Fibroblast of the aortic adventitia (primary cell): ENCODE measurements at regions not wholly inside any gene's neighbourhood (a gene's known extent, or its start where the extent isn't known, plus 50 kb on each side); places are given as distances from the start of the nearest gene placed in this dataset.
"Not testable (repeated sequence)": the region's sequence is repeated elsewhere in the genome, so short reads cannot be mapped to it uniquely, and the experiment has no call there.

Source experiments
- DNase-seq: peaks from one replicate; pipeline ENCODE4 v3.0.0-alpha.2; 2010; ENCODE audit warnings: low read depth
- H3K4me3 ChIP-seq: 2 replicates; pipeline ENCODE4 v1.5.1; 2011; ENCODE audit warnings: low read depth, mild to moderate bottlenecking, control low read depth, low read length, moderate library complexity
- TF ChIP-seq, protein P1 (sequence below): IDR thresholded peaks from 2 replicates; pipeline ENCODE4 v1.5.1; 2011; ENCODE audit warnings: mild to moderate bottlenecking, low read length, control low read depth, inconsistent platforms; ENCODE audit not compliant: insufficient read depth

- DNase-seq, H3K4me3 ChIP-seq: not testable (repeated sequence)
Measured at GRCh38 chrX:141520750-141521149, 63.8 kb downstream of the SPANXA1 start.

GRCh38 chrX:141475788-141476187 is 108.8 kb downstream of the SPANXA1 start:
- DNase-seq, H3K4me3 ChIP-seq: not testable (repeated sequence)

GRCh38 chrX:141469469-141469868 is 115.1 kb downstream of the SPANXA1 start:
- no peak for DNase-seq
- TF ChIP-seq, protein P1, sequence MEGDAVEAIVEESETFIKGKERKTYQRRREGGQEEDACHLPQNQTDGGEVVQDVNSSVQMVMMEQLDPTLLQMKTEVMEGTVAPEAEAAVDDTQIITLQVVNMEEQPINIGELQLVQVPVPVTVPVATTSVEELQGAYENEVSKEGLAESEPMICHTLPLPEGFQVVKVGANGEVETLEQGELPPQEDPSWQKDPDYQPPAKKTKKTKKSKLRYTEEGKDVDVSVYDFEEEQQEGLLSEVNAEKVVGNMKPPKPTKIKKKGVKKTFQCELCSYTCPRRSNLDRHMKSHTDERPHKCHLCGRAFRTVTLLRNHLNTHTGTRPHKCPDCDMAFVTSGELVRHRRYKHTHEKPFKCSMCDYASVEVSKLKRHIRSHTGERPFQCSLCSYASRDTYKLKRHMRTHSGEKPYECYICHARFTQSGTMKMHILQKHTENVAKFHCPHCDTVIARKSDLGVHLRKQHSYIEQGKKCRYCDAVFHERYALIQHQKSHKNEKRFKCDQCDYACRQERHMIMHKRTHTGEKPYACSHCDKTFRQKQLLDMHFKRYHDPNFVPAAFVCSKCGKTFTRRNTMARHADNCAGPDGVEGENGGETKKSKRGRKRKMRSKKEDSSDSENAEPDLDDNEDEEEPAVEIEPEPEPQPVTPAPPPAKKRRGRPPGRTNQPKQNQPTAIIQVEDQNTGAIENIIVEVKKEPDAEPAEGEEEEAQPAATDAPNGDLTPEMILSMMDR = no peak

DNA sequence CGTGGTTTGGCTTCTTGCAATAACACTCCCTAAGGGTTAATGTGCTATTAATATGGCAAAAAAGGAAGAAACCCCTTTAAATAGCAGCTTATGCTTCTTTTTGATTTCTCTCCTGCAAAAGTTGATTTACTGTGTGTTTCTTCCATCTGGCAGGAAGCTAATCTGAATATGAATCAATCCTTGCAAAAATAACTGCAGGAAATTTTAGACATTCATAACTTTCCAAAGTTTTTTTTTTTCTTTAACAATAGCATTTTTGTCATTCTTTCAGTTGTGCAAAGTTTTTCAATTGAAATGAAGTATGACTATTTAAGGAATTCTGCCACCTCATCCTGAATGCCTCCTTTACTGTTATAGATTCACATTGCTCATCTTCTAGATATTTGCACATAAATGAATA is 115.6 kb downstream of the SPANXA1 start:
- H3K4me3 ChIP-seq = no peak overlapping the region
- DNase-seq = peak; percentile 81
- TF ChIP-seq, protein P1 = no peak

More at GRCh38 chrX:141469469-141469868, 115.1 kb downstream of the SPANXA1 start:
- no peak overlapping the region for H3K4me3 ChIP-seq

DNA sequence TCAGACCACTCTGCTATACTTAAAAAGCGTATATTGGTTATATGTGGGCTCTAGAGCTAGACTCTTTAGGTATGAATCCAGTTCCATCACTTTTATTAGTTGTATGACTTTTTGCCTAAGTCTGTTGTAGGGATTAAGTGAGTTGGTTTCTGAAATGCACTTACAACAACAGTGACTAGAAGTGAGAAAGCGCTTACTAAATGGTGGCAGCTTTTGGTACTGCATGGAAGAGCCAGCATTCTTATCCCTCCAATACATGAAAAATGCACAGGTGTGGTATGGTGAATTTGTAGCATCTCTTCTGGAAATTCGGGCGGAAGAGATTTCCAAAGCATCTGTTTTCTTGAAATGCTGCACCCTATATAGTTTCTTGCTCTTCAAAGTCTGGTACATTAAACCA is 117.1 kb downstream of the SPANXA1 start:
- TF ChIP-seq, protein P1 = no peak
- no peak overlapping the region for H3K4me3 ChIP-seq
- DNase-seq = no peak

DNA sequence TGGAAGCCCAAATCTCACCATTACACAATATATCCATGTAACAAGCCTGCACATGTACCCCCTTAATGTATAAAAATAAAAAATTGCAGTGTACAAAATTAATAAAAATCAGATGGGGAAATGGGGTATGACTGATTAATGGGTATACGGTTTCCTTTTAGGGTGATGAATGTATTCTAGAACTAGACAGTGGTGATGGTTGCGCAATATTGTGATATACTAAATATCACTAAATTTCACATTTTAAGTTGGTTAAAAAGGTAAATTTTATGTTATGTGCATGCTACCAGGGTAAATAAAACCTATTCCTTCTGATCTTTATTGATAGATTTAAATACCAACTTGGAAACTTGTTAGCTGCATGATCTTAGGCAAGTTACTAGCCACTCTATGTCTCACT is 129.4 kb downstream of the SPANXA1 start:
- H3K4me3 ChIP-seq = no peak overlapping the region
- TF ChIP-seq, protein P1 = no peak
- DNase-seq = no peak

GRCh38 chrX:141443922-141444321 is 140.6 kb downstream of the SPANXA1 start:
- H3K4me3 ChIP-seq = no peak overlapping the region
- TF ChIP-seq, protein P1 = no peak
- DNase-seq = no peak

DNA sequence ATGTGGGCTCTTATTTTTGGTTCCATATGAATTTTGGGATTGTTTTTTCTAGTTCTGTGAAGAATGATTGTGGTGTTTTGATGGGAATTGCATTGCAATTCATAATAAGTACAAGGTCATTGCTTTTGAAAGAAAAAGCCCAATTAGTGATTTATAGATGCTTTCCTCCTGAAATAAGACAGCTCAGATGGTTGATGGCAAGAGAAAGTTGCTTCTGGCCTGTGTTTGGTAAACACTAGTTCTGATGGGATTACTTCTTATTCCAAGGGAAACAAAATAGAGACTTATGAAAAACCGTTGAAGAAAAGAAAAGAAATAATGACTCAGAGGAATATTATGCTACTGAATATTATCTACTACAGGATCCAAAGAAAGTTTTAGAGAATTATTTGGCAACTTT is 144.9 kb downstream of the SPANXA1 start:
- TF ChIP-seq, protein P1 = no peak
- DNase-seq = peak; percentile 3
- no peak overlapping the region for H3K4me3 ChIP-seq
